Common myeloid progenitor, CD34-positive (primary cell): ENCODE measurements at regions not wholly inside any gene's neighbourhood (a gene's known extent, or its start where the extent isn't known, plus 50 kb on each side); places are given as distances from the start of the nearest gene placed in this dataset.

ENCODE experiments used
- CTCF ChIA-PET: fragments of 350-600 bp; sonication (Branson Sonifier 250); formaldehyde crosslinking; loops from one replicate; lab custom pipeline; 2021; ENCODE audit warnings: antibody characterized with exemption; lab: Charles Lee
- POLR2A ChIA-PET: fragments of 350-600 bp; sonication (Branson Sonifier 250); formaldehyde crosslinking; loops from one replicate; lab custom pipeline; 2021; ENCODE audit warnings: antibody characterized with exemption; lab: Charles Lee
- DNase-seq, 3 donors: peaks; one replicate each; pipeline versions ENCODE4 v3.0.0 to v3.0.0-alpha.2; 2013
- H3K27ac ChIP-seq, 2 experiments: 1 replicate in 1 of 2; 2 replicates in 1 of 2; pipeline ENCODE4 v1.7.0; 2013; ENCODE audit warnings: inconsistent platforms in 2 of 2, low read length in 2 of 2, mild to moderate bottlenecking in 2 of 2, low read depth in 1 of 2, moderate library complexity in 1 of 2; ENCODE audit not compliant: severe bottlenecking in 2 of 2, insufficient read depth in 1 of 2, poor library complexity in 1 of 2
- H3K27me3 ChIP-seq, 5 experiments: replicated peaks in 2 of 5; 1 replicate in 3 of 5; 2 replicates in 2 of 5; pipeline versions ENCODE4 v1.6.1 to v1.7.0; 2013; ENCODE audit warnings: low read length in 4 of 5, mild to moderate bottlenecking in 2 of 5, moderate library complexity in 2 of 5, inconsistent platforms in 1 of 5; ENCODE audit not compliant: insufficient read depth in 5 of 5, control insufficient read depth in 4 of 5
- H3K36me3 ChIP-seq, 4 experiments: 1 replicate in 2 of 4; 2 replicates in 2 of 4; pipeline versions ENCODE4 v1.6.1 to v1.7.0; 2013; ENCODE audit warnings: low read length in 3 of 4, control low read depth in 1 of 4, mild to moderate bottlenecking in 1 of 4; ENCODE audit not compliant: control insufficient read depth in 4 of 4, insufficient read depth in 4 of 4
- H3K4me1 ChIP-seq, 4 experiments: 1 replicate in 3 of 4; 2 replicates in 1 of 4; pipeline versions ENCODE4 v1.6.1 to v1.7.1; 2013; ENCODE audit warnings: low read length in 3 of 4, mild to moderate bottlenecking in 3 of 4, control low read depth in 1 of 4, inconsistent platforms in 1 of 4, moderate library complexity in 1 of 4; ENCODE audit not compliant: control insufficient read depth in 4 of 4, insufficient read depth in 4 of 4; ENCODE audit errors: control extremely low read depth in 1 of 4
- H3K4me3 ChIP-seq, 7 experiments: 1 replicate in 4 of 7; 2 replicates in 3 of 7; pipeline versions ENCODE4 v1.5.1 to v1.7.0; 2013; ENCODE audit warnings: mild to moderate bottlenecking in 7 of 7, low read length in 6 of 7, moderate library complexity in 6 of 7, inconsistent platforms in 2 of 7, low read depth in 2 of 7, control low read depth in 1 of 7; ENCODE audit not compliant: insufficient read depth in 4 of 7, control insufficient read depth in 1 of 7; ENCODE audit errors: extremely low read depth in 1 of 7
- H3K9me3 ChIP-seq, 5 experiments: 1 replicate in 4 of 5; 2 replicates in 1 of 5; pipeline versions ENCODE4 v1.6.1 to v1.7.1; 2013; ENCODE audit warnings: low read length in 4 of 5, mild to moderate bottlenecking in 2 of 5, inconsistent platforms in 1 of 5, low read depth in 1 of 5, moderate library complexity in 1 of 5; ENCODE audit not compliant: control insufficient read depth in 4 of 5, insufficient read depth in 2 of 5; ENCODE audit errors: control extremely low read depth in 1 of 5
- WGBS: methylation state at CpG from one replicate; pipeline ENCODE4 v1.1.5; 2013; ENCODE audit not compliant: insufficient coverage; 5-methylcytosine and 5-hydroxymethylcytosine counted together

GRCh38 chr4:167956676-167957075, 135.7 kb upstream of the ANXA10 start:
- Histone ChIP-seq H3K27ac (no peak overlapping the region), H3K27me3 (no peaks in the 10 kb centered on the region), H3K4me3 (no peak overlapping the region), H3K4me1 (no peaks in the 10 kb centered on the region), H3K9me3 (peaks cover 0 to 4% (median 0%) of the 10 kb centered on the region in 5 experiments), H3K36me3 (no peaks in the 10 kb centered on the region)
- POLR2A ChIA-PET: no interaction called here
- CTCF ChIA-PET: no interaction called here
- no peak for DNase-seq

GRCh38 chr4:167964766-167965373, 127.5 kb upstream of the ANXA10 start:
- peaks cover 0 to 2% (median 0%) of the 10 kb centered on the region in 5 experiments for H3K9me3 ChIP-seq
- H3K27me3 ChIP-seq: no peaks in the 10 kb centered on the region
- H3K27ac ChIP-seq: no peak overlapping the region
- no peak for DNase-seq
- H3K36me3 ChIP-seq: no peaks in the 10 kb centered on the region
- CTCF ChIA-PET: no interaction called here
- POLR2A ChIA-PET: no interaction called here
- no peaks in the 10 kb centered on the region for H3K4me1 ChIP-seq
- 89% methylated on average over 1 of the region's 2 CpGs for WGBS
- H3K4me3 ChIP-seq: no peak overlapping the region

- Histone ChIP-seq H3K9me3 (peaks cover 0 to 2% (median 0%) of the 10 kb centered on the region in 5 experiments), H3K4me1 (no peaks in the 10 kb centered on the region), H3K36me3 (no peaks in the 10 kb centered on the region), H3K4me3 (no peak overlapping the region), H3K27ac (no peak overlapping the region), H3K27me3 (no peaks in the 10 kb centered on the region)
- POLR2A ChIA-PET: no interaction called here
- WGBS: 80% methylated on average over 1 of the region's 2 CpGs
- CTCF ChIA-PET: no interaction called here
- DNase-seq: no peak
Measured at GRCh38 chr4:167966143-167966542, 126.2 kb upstream of the ANXA10 start.

GRCh38 chr4:167973513-167973912, 118.8 kb upstream of the ANXA10 start:
- no peaks in the 10 kb centered on the region for H3K27me3 ChIP-seq
- CTCF ChIA-PET: no interaction called here
- no peaks in the 10 kb centered on the region for H3K4me1 ChIP-seq
- no peaks in the 10 kb centered on the region for H3K36me3 ChIP-seq
- H3K9me3 ChIP-seq: peaks cover 0 to 19% (median 0%) of the 10 kb centered on the region in 5 experiments
- H3K4me3 ChIP-seq: no peak overlapping the region
- H3K27ac ChIP-seq: no peak overlapping the region
- POLR2A ChIA-PET: no interaction called here
- no peak for DNase-seq

- Histone ChIP-seq H3K9me3 (peaks cover 0 to 5% (median 3%) of the 10 kb centered on the region in 5 experiments), H3K4me3 (no peak overlapping the region), H3K36me3 (no peaks in the 10 kb centered on the region), H3K27me3 (no peaks in the 10 kb centered on the region), H3K4me1 (no peaks in the 10 kb centered on the region), H3K27ac (no peak overlapping the region)
- POLR2A ChIA-PET: no interaction called here
- CTCF ChIA-PET: interaction anchor here (0.6 kb wide), 1 partner anchor 9 kb away, joined by 3 read pairs; no protein-coding TSS in a partner anchor
- no peak for DNase-seq
Measured at GRCh38 chr4:167985565-167985964, 106.8 kb upstream of the ANXA10 start.

GRCh38 chr4:167986044-167986443, 106.3 kb upstream of the ANXA10 start:
- 94% methylated on average over 2 of the region's 3 CpGs for WGBS
- Histone ChIP-seq H3K27ac (no peak overlapping the region), H3K9me3 (peaks cover 0 to 5% (median 3%) of the 10 kb centered on the region in 5 experiments), H3K4me1 (no peaks in the 10 kb centered on the region), H3K27me3 (no peaks in the 10 kb centered on the region), H3K36me3 (no peaks in the 10 kb centered on the region), H3K4me3 (no peak overlapping the region)
- ChIA-PET POLR2A (no interaction called here), CTCF (interaction anchor here (0.6 to 1.0 kb wide), 2 partner anchors 8 to 163 kb away, joined by 3 read pairs; no protein-coding TSS in a partner anchor)
- DNase-seq: no peak

- Histone ChIP-seq H3K36me3 (no peaks in the 10 kb centered on the region), H3K4me1 (no peaks in the 10 kb centered on the region), H3K27me3 (no peaks in the 10 kb centered on the region), H3K4me3 (no peak overlapping the region), H3K27ac (no peak overlapping the region), H3K9me3 (peaks cover 0 to 5% (median 3%) of the 10 kb centered on the region in 5 experiments)
- no peak for DNase-seq
- CTCF ChIA-PET: no interaction called here
- POLR2A ChIA-PET: no interaction called here
- 83% methylated on average over 1 of the region's 2 CpGs for WGBS
Measured at GRCh38 chr4:167987285-167987684, 105.1 kb upstream of the ANXA10 start.
